Hematopoietic multipotent progenitor cell treated with erythropoietin and hydrocortisone succinate and interleukin-3 and kit ligand, for 8 days (in vitro differentiated cells): ENCODE measurements at regions not wholly inside any gene's neighbourhood (a gene's known extent, or its start where the extent isn't known, plus 50 kb on each side); places are given as distances from the start of the nearest gene placed in this dataset.
"Not testable (repeated sequence)": the region's sequence is repeated elsewhere in the genome, so short reads cannot be mapped to it uniquely, and the experiment has no call there.

Experiments used
- DNase-seq: peaks from one replicate; pipeline ENCODE4 v3.0.0-alpha.2; 2015

DNA sequence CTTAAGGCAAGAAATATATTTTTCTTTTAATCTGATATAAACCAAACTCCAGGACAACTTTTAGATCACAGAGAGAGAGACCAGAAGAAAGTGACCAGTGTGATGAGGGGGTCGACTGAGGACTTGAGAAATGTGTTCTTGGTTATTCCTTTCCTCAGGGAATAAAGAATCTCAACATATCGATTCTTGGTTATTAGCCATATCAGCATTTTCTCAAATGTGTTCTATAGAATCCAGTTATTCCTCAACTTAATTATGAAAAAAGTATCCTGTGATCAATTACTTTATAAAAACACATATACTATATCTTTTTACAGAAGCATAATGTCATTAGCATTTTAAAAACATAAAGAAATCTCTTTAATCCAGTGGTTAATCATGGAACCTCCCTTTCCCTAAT lies 222.1 kb upstream of the FAM3C start:
- DNase-seq, result no peak

DNA sequence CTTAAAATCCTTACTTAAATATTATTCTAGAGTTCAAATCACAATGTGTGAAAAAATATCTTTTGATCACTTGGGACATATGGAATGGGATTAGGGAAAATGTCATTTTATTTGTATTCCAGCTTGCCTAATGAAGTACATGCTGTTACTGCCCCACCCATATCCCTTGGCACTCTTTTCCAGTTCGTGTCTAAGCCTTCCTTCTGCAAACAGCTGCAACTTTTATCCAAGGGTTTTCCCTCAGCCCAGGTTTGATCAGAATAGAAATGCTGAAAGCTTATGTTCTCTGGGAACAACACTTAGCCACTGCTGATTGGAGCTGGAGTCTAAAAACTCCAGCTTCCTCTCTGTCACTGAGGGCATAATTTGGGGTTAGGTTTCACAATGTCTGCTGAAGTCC lies 214.1 kb upstream of the FAM3C start:
- no peak for DNase-seq

GRCh38 chr7:121609208-121609607 lies 213.1 kb upstream of the FAM3C start:
- no peak for DNase-seq

GRCh38 chr7:121608785-121609184 lies 212.7 kb upstream of the FAM3C start:
- DNase-seq, result no peak

DNA sequence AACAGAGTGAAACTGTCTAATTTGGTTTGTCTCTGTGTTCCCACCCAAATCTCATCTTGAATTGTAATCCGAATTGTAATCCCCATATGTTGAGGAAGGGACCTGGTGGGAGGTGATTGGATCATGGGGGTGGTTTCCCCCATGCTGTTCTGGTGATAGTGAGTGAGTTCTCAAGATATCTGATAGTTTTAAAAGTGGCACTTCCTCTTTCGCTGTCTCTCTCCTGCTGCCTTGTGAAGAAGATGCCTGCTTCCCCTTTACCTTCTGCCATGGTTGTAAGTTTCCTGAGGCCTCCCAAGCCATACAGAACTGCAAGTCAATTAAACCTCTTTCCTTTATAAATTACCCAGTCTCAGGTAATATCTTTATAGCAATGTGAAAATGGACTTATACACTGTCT lies 212.1 kb upstream of the FAM3C start:
- not testable (repeated sequence) for DNase-seq

DNA sequence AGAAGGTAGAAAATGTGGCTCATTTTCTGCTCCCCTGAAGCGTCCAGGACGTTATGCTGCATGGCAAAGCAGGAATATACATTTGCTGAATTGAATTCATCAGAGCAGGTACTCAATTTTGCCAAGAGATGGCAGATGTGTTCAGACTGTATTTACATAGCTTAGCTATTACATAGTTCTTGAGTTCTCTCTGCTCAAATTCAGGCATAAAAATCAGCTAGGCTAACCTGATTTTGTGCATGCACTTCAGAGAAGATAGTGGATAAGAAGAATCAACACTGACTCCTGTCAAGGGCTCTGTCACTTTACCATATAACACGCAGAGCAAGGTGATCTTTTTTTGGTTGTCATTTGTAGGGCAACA lies 209.2 kb upstream of the FAM3C start:
- DNase-seq, result no peak

- no peak for DNase-seq
Measured at GRCh38 chr7:121604627-121605316, 208.7 kb upstream of the FAM3C start.

DNA sequence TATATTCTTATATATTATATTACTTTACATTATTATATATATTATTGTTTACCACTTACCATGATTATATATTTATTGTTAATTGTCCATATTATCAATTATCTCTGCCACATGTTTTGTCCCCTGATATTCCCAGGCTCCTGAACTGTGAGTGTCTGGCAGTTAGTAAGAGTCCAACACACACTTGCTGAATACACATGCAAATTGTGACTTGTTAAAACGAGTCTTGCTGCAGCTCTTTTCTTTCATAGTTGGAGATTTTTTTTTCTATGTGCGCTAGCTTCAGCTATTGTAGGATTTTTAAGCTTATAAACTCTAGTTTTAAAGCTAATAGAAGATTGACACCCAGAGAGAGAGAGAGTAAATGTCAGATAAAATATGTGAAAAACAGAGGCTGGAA lies 207.8 kb upstream of the FAM3C start:
- DNase-seq, result no peak

- no peak for DNase-seq
Measured at GRCh38 chr7:121599887-121600286, 203.8 kb upstream of the FAM3C start.

DNA sequence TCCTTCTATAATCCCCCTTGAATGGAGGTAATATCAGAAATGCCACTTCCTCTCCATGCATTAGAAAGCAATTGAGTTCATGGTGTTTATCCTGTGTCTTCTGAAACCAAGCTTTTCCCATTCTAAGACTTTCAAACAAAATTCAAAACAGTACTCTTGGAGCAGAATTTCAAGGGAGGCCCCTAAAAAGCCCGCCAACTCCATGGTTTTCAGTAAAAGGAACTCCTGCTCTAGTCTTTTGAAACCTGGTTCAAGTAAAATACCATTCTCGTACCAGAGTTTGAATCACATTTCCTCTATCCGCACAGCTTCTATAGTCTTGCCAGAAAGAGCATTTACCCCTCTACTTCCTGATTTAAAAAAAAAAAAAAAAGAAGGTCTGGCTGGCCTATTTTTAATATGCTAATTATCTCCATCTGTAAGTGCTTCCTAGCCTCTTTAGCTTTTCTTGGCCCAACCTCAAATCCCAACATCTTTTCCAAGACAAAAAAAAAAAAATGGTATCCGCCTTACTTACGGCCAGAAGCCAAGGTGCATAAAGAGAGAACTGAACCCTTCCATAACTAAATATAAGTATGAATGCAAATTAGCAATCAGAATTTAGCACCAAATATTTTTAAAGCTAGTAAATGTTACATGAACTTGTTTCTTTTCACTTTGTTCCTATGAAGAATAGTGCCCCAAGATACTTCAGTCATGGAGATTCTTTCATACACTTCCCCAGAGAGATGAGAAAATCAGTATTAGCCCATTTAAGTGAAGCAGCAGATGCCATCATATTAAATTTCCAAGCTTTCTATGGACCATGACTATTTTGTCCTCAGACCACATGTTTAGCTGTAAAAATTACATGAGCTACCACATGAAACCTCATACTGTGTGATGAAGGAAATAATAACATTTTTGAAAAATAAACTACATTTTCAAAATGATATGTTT lies 199.9 kb upstream of the FAM3C start:
- no peak for DNase-seq

DNA sequence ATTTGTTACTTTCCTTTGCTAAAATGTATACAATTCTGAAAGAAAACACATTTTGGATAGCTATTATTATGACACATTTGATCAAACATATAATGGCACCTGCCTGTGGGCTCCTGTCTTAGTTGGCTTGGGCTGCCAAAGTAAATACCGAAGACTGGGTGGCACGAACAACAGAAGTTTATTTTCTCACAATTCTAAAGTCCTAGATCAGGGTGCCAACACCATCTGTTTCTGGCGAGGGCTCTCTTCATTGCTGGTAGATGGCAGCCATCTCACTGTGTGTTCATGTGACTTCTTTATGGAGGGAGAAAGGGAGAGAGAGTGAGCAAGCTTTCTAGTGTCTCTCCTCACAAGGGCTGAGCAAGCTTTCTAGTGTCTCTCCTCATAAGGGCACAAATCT lies 195.8 kb upstream of the FAM3C start:
- no peak for DNase-seq

- no peak for DNase-seq
Measured at GRCh38 chr7:121587435-121587834, 191.3 kb upstream of the FAM3C start.

DNA sequence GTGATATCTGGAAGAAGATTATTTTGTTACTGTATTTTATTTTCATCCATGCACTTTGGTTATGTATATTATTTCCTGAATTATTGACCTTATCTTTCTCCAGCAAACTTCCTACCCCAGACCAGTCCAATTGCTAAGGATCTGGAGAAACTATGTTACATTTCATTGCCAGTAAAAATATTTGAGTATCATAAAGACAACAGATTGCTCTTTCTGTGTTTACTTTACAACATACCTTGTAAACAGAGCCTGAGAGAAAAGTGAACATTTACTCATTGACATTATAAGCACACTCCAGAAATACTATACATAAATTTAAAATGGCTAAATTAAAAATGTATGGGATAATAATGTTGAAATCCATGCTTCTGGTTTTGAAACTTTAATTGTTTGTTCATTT lies 186.2 kb upstream of the FAM3C start:
- no peak for DNase-seq

DNA sequence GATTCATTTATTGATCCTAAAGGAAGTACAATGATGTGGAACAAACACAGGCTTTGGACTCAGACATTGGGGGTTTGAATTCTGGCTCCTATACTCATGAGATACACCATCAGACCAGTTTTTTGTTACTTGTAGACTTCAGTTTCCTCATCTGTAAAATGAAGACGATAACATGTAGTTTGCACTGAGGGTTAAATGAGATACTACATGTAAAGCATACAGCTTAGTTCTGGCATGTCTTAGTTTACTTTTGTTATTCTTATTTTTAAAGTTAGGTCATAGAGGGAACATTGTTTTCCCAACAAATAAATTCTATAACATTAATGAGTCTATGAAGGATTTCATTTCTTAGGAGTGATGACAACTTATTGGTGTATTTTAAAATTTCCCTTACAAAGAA lies 183.5 kb upstream of the FAM3C start:
- no peak for DNase-seq

DNA sequence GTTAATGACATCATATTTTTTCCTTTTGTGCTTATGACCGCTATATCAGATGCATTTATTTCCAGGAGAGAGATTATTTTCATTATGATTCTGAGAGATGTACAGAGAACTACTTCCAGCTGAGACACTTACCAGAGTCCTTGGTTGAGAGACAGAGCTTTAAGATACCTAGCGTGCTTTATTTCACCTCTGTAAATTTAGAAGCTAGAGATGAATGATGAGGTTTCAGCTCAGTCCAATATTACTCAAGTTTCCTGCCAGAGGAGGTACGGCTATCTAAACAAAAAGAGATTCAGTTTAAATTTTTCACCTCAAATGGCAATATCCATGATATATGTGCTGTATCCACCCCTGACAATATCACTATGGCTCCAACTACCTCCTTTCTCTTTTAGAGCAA lies 182.6 kb upstream of the FAM3C start:
- no peak for DNase-seq

DNA sequence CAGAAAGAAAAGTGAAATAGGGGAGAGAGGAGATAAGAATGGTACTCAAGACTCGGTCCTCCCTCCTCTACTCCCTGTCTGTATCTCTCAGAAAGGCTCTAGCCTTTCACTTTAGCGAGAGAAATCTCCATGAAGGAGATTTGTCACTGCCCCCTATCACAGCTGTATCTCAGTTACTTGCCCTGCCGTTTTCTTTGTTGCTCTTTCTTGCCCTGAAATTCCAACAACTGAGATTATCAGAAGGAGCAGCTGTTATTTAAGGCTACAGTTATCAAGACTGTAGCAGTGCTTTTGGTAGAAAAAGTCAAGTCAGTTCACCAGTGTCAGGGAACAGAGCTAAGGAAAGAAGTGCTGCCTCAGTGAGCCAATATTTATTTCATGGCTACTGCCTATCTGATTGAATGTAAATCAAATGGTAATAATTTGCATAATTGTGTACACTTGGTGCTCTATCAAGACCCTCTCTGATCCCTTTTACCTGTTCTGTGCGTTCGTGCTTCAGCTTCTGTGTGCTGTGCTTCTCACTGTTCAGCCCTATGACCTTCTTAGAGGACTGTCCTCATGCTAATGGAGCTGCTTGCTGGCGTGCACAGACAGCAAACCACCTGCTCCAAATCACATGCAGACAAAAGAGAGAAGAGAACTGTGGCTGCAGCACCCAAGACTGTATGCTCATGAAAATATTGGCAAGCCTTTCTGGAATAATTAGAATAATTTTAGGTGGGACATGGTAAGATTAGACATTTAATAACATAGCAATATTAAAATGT lies 180.2 kb upstream of the FAM3C start:
- no peak for DNase-seq

- DNase-seq, result no peak
Measured at GRCh38 chr7:121575194-121575765, 179.2 kb upstream of the FAM3C start.

GRCh38 chr7:121574109-121574508 lies 178.0 kb upstream of the FAM3C start:
- DNase-seq, result no peak

DNA sequence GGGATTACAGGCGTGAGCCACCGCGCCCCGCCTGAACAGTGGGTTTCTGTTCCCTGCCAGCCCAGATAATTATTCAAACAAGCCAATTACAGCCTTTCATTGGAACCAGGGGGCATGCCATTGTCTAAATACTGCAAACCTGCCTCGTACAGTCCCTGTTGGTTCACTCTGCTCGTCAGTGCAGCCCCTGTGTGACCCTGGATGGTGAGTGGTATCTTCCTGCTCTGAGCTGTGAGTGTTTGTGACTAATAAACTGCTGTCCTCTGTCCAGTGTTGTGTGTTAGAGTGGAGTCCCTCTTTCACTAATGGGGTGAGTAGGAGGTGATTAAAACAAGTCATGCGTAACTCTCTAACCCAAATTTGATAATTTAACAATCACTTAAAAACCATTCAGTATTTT lies 176.5 kb upstream of the FAM3C start:
- no peak for DNase-seq

- DNase-seq, result no peak
Measured at GRCh38 chr7:121570365-121570764, 174.3 kb upstream of the FAM3C start.

DNA sequence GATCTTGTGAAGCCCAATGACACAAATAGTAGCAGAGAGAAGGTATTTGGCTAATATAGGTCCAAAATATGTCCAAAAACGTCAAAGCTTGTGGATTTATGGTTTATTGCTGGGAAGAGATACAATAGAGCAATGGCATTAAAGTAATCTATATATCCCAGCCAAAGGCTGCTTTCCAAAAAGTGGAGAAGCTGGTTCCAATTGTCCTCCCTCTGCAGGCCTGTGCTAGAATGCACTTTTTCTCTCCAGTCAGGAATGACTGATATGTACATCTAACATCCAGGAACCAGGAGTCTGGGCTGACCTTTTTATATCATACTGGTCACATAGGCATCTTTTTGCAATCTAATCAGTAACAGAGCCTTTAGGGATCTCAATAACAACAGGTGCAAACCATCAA lies 167.1 kb upstream of the FAM3C start:
- DNase-seq, result no peak

DNA sequence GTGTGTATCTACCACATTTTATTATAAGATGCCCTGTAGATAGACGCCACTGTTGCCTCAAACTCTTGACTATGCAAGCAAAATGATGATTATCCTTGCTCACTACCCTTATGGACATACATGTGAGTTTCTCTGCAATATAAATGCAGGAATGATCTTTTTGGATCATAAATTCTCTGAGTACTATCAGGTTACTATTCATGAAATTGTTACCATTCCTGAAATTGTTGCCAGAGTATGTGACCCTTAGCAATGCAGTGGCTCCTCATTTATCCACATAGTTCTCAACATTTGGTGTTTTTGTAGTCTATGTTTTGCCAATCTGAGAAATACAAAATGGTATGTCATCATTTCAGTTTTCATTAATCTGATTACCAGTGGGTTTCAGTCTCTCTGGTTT lies 166.2 kb upstream of the FAM3C start:
- DNase-seq, result no peak

- DNase-seq, result no peak
Measured at GRCh38 chr7:121561717-121562116, 165.6 kb upstream of the FAM3C start.
